Transverse colon (tissue), 4 donors: ENCODE measurements at regions not wholly inside any gene's neighbourhood (a gene's known extent, or its start where the extent isn't known, plus 50 kb on each side); places are given as distances from the start of the nearest gene placed in this dataset.

ENCODE experiments used
- DNase-seq: peaks from one replicate; pipeline ENCODE4 v3.0.0-alpha.2; 2019
- H3K27ac ChIP-seq, 4 donors: fragments of 200-600 bp; sonication (generic); 2 replicates each; pipeline ENCODE4 v1.5.1; 2016 to 2018; ENCODE audit warnings: inconsistent platforms in 4 of 4
- H3K27me3 ChIP-seq: fragments of 200-600 bp; sonication (generic); 2 replicates; pipeline ENCODE4 v1.5.1; 2017; ENCODE audit warnings: inconsistent platforms
- H3K36me3 ChIP-seq, 4 donors: fragments of 200-600 bp; sonication (generic); 2 replicates each; pipeline ENCODE4 v1.5.1; 2017 to 2019; ENCODE audit warnings: inconsistent platforms in 4 of 4
- H3K4me1 ChIP-seq, 4 donors: fragments of 200-600 bp; sonication (generic); 2 replicates each; pipeline ENCODE4 v1.5.1; 2017 to 2020; ENCODE audit warnings: inconsistent platforms in 4 of 4
- H3K4me3 ChIP-seq, 4 donors: fragments of 200-600 bp; sonication (generic); 1 replicate in 1 of 4; 2 replicates in 3 of 4; pipeline versions ENCODE4 v1.5.1 to v1.6.1; 2017 to 2019; ENCODE audit warnings: inconsistent platforms in 4 of 4
- H3K9me3 ChIP-seq, 2 donors: fragments of 200-600 bp; sonication (generic); 2 replicates each; pipeline ENCODE4 v1.5.1; 2017 to 2019; ENCODE audit warnings: inconsistent platforms in 2 of 2
- CTCF ChIP-seq, 5 experiments: fragments of 200-600 bp in 3 of 5; fragments of 450-650 bp in 2 of 5; sonication (generic) in 3 of 5; IDR thresholded peaks; 1 replicate in 2 of 5; 2 replicates in 3 of 5; pipeline ENCODE4 v1.5.1; 2016 to 2017; ENCODE audit warnings: antibody characterized with exemption in 5 of 5, inconsistent platforms in 3 of 5, mild to moderate bottlenecking in 2 of 5, moderate library complexity in 1 of 5
- EP300 ChIP-seq: sonication (generic); formaldehyde crosslinking; IDR thresholded peaks from one replicate; pipeline ENCODE4 v1.6.1; 2017; ENCODE audit warnings: antibody characterized with exemption, low read depth
- POLR2A ChIP-seq: fragments of 450-650 bp; IDR thresholded peaks from one replicate; pipeline ENCODE4 v1.6.1; 2016; ENCODE audit warnings: antibody characterized with exemption, mild to moderate bottlenecking, moderate library complexity
- POLR2AphosphoS5 ChIP-seq, 3 donors: sonication (generic); formaldehyde crosslinking; IDR thresholded peaks; one replicate each; pipeline ENCODE4 v1.6.1; 2016; ENCODE audit warnings: antibody characterized with exemption in 3 of 3
- WGBS, 2 donors: methylation state at CpG; one replicate each; pipeline ENCODE4 v1.1.5; 2018; ENCODE audit warnings: low coverage in 1 of 2; 5-methylcytosine and 5-hydroxymethylcytosine counted together
- in situ Hi-C, 4 donors: fragments of 200-750 bp; cut with MboI; loops; one replicate each; pipeline versions ENCODE4 v1.15.0 to v1.15.1; 2017; ENCODE audit warnings: low sequenced_read_pairs in 3 of 4, low pct_ligation_motif_present in 1 of 4, low pct_unique_long_range_greater_than_20kb in 1 of 4
- intact Hi-C: fragments of 100-400 bp; cut with DNase I; formaldehyde crosslinking; loops from one replicate; pipeline ENCODE4 v1.15.1; 2023; ENCODE audit warnings: low total_unique reads

GRCh38 chr7:73945022-73945421 is 83.0 kb upstream of the ELN start:
- Histone ChIP-seq H3K27me3 (no peaks in the 10 kb centered on the region), H3K9me3 (peaks cover 2 to 17% of the 10 kb centered on the region in 2 donors), H3K4me3 (no peak overlapping the region), H3K4me1 (no peaks in the 10 kb centered on the region), H3K27ac (no peak overlapping the region), H3K36me3 (no peaks in the 10 kb centered on the region)
- WGBS, 2 donors: 91 to 95% methylated on average over 2 of the region's 2 CpGs
- no peak for DNase-seq
- intact Hi-C loops (no loop called here), in situ Hi-C loops (no loop called here)
- no peak for TF ChIP-seq CTCF (IDR thresholded peaks at IDR 0.05)
- TF ChIP-seq POLR2A: no peak
- TF ChIP-seq POLR2AphosphoS5 (IDR thresholded peaks at IDR 0.05): no peak
- no peak for TF ChIP-seq EP300

GRCh38 chr7:73948287-73948686 is 79.7 kb upstream of the ELN start:
- TF ChIP-seq EP300 (no peak), POLR2AphosphoS5 (IDR thresholded peaks at IDR 0.05) (no peak), POLR2A (no peak), CTCF (IDR thresholded peaks at IDR 0.05) (no peak)
- no peaks in the 10 kb centered on the region for H3K4me1 ChIP-seq
- H3K27me3 ChIP-seq: no peaks in the 10 kb centered on the region
- intact Hi-C loops (no loop called here), in situ Hi-C loops (no loop called here)
- DNase-seq: no peak
- H3K36me3 ChIP-seq: no peaks in the 10 kb centered on the region
- WGBS, 2 donors: 93 to 97% methylated on average over 1 of the region's 1 CpG
- peaks cover 2 to 8% of the 10 kb centered on the region in 2 donors for H3K9me3 ChIP-seq
- no peak overlapping the region for H3K4me3 ChIP-seq
- H3K27ac ChIP-seq: no peak overlapping the region

GRCh38 chr7:73952266-73952665 is 75.7 kb upstream of the ELN start:
- no peak for DNase-seq
- no peak overlapping the region for H3K4me3 ChIP-seq
- H3K9me3 ChIP-seq: peaks cover 0 to 2% of the 10 kb centered on the region in 2 donors
- no peaks in the 10 kb centered on the region for H3K27me3 ChIP-seq
- no peaks in the 10 kb centered on the region for H3K36me3 ChIP-seq
- in situ Hi-C loops (loop anchor here in 1 of 4 donors (25.0 kb wide), 1 partner anchor 110 kb away; no protein-coding TSS in a partner anchor), intact Hi-C loops (no loop called here)
- no peak overlapping the region for H3K27ac ChIP-seq
- WGBS, 2 donors: 72 to 79% methylated on average over 4 of the region's 4 CpGs
- TF ChIP-seq POLR2A (no peak), CTCF (IDR thresholded peaks at IDR 0.05) (no peak), POLR2AphosphoS5 (IDR thresholded peaks at IDR 0.05) (no peak), EP300 (no peak)
- H3K4me1 ChIP-seq: no peaks in the 10 kb centered on the region

GRCh38 chr7:73954181-73954580 is 73.8 kb upstream of the ELN start:
- no peaks in the 10 kb centered on the region for H3K4me1 ChIP-seq
- intact Hi-C loops (no loop called here), in situ Hi-C loops (loop anchor here in 1 of 4 donors (25.0 kb wide), 1 partner anchor 108 kb away; no protein-coding TSS in a partner anchor)
- no peaks in the 10 kb centered on the region for H3K9me3 ChIP-seq
- no peaks in the 10 kb centered on the region for H3K27me3 ChIP-seq
- no peak for TF ChIP-seq CTCF (IDR thresholded peaks at IDR 0.05)
- no peak for TF ChIP-seq POLR2AphosphoS5 (IDR thresholded peaks at IDR 0.05)
- TF ChIP-seq POLR2A: no peak
- no peak for TF ChIP-seq EP300
- H3K36me3 ChIP-seq: no peaks in the 10 kb centered on the region
- 60 to 68% methylated on average over 1 to 3 of the region's 3 CpGs for WGBS, 2 donors
- no peak overlapping the region for H3K4me3 ChIP-seq
- H3K27ac ChIP-seq: no peak overlapping the region
- no peak for DNase-seq
